ENCODE measurements at regions not wholly inside any gene's neighbourhood (a gene's known extent, or its start where the extent isn't known, plus 50 kb on each side); places are given as distances from the start of the nearest gene placed in this dataset.

DNA sequence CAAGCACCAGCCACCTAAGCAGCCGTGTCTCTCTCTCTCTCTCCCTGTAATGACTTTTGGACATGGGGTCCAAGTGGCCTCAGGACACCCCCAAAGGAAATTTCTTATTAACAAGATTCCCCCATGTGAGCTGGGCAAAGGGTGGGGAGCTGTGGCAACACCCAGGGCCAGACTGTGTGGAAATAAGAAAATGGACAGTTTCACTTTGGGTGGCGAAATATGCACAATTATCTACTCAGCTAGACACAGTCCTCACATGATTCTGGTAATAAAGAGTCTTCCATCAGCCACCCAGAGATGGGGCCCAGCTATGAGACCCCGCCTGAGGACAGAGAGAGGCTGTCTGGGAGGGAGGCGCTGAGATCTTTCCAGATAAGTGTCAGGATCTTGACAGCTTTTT is 96.8 kb upstream of the TPM1 start:
- Histone ChIP-seq H3K4me3 (ENCODE audit: low read length) (no peak overlapping the region), H3K9me2 (ENCODE audit: insufficient read depth, low read length) (no peaks in the 10 kb centered on the region), H3K27me3 (ENCODE audit: insufficient read depth, low read depth, low read length) (no peaks in the 10 kb centered on the region), H3K4me2 (ENCODE audit: low read length) (no peak overlapping the region), H4K20me1 (ENCODE audit: insufficient read depth) (no peaks in the 10 kb centered on the region), H3K79me2 (replicated peaks; ENCODE audit: insufficient read depth, low read length) (no peaks in the 10 kb centered on the region), H3K36me3 (ENCODE audit: insufficient read depth, low read length) (no peaks in the 10 kb centered on the region), H3K9ac (ENCODE audit: low read length) (no peak overlapping the region), H3K9me3 (ENCODE audit: low read length) (no peaks in the 10 kb centered on the region), H2AFZ (ENCODE audit: low read depth, low read length) (no peak overlapping the region), H3F3A (ENCODE audit: insufficient read depth, low read length, poor library complexity, severe bottlenecking) (no peaks in the 10 kb centered on the region), H3K27ac (ENCODE audit: low read length) (no peak overlapping the region)
- TF ChIP-seq, protein P1, sequence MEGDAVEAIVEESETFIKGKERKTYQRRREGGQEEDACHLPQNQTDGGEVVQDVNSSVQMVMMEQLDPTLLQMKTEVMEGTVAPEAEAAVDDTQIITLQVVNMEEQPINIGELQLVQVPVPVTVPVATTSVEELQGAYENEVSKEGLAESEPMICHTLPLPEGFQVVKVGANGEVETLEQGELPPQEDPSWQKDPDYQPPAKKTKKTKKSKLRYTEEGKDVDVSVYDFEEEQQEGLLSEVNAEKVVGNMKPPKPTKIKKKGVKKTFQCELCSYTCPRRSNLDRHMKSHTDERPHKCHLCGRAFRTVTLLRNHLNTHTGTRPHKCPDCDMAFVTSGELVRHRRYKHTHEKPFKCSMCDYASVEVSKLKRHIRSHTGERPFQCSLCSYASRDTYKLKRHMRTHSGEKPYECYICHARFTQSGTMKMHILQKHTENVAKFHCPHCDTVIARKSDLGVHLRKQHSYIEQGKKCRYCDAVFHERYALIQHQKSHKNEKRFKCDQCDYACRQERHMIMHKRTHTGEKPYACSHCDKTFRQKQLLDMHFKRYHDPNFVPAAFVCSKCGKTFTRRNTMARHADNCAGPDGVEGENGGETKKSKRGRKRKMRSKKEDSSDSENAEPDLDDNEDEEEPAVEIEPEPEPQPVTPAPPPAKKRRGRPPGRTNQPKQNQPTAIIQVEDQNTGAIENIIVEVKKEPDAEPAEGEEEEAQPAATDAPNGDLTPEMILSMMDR (IDR thresholded peaks at IDR 0.05; ENCODE audit: poor library complexity, severe bottlenecking), result no peak
- no peak for TF ChIP-seq SMC3 (conservative IDR thresholded peaks at IDR 0.05; ENCODE audit: poor library complexity)
- TF ChIP-seq RAD21 (conservative IDR thresholded peaks at IDR 0.05), result no peak
- TF ChIP-seq EP300 (conservative IDR thresholded peaks at IDR 0.05; ENCODE audit: poor library complexity, severe bottlenecking), result no peak
- no peak for TF ChIP-seq EZH2 (IDR thresholded peaks at IDR 0.05; ENCODE audit: borderline replicate concordance, insufficient read depth, low read length, poor library complexity, severe bottlenecking)
- no peak for TF ChIP-seq TAF1 (IDR thresholded peaks at IDR 0.05; ENCODE audit: low read depth)
- TF ChIP-seq, protein P2, sequence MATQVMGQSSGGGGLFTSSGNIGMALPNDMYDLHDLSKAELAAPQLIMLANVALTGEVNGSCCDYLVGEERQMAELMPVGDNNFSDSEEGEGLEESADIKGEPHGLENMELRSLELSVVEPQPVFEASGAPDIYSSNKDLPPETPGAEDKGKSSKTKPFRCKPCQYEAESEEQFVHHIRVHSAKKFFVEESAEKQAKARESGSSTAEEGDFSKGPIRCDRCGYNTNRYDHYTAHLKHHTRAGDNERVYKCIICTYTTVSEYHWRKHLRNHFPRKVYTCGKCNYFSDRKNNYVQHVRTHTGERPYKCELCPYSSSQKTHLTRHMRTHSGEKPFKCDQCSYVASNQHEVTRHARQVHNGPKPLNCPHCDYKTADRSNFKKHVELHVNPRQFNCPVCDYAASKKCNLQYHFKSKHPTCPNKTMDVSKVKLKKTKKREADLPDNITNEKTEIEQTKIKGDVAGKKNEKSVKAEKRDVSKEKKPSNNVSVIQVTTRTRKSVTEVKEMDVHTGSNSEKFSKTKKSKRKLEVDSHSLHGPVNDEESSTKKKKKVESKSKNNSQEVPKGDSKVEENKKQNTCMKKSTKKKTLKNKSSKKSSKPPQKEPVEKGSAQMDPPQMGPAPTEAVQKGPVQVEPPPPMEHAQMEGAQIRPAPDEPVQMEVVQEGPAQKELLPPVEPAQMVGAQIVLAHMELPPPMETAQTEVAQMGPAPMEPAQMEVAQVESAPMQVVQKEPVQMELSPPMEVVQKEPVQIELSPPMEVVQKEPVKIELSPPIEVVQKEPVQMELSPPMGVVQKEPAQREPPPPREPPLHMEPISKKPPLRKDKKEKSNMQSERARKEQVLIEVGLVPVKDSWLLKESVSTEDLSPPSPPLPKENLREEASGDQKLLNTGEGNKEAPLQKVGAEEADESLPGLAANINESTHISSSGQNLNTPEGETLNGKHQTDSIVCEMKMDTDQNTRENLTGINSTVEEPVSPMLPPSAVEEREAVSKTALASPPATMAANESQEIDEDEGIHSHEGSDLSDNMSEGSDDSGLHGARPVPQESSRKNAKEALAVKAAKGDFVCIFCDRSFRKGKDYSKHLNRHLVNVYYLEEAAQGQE (IDR thresholded peaks at IDR 0.05; ENCODE audit: borderline replicate concordance), result no peak
- no peak for TF ChIP-seq MXI1 (conservative IDR thresholded peaks at IDR 0.05; ENCODE audit: poor library complexity, severe bottlenecking)
- no peak for TF ChIP-seq POLR2AphosphoS5 (IDR thresholded peaks at IDR 0.05)

GRCh38 chr15:62946940-62947339 is 95.6 kb upstream of the TPM1 start:
- no peak for TF ChIP-seq SMC3 (conservative IDR thresholded peaks at IDR 0.05; ENCODE audit: poor library complexity)
- TF ChIP-seq RAD21 (conservative IDR thresholded peaks at IDR 0.05), result no peak
- no peak for TF ChIP-seq MXI1 (conservative IDR thresholded peaks at IDR 0.05; ENCODE audit: poor library complexity, severe bottlenecking)
- TF ChIP-seq, protein P2 (IDR thresholded peaks at IDR 0.05; ENCODE audit: borderline replicate concordance), result no peak
- no peak for TF ChIP-seq POLR2AphosphoS5 (IDR thresholded peaks at IDR 0.05)
- TF ChIP-seq, protein P1 (IDR thresholded peaks at IDR 0.05; ENCODE audit: poor library complexity, severe bottlenecking), result no peak
- TF ChIP-seq EP300 (conservative IDR thresholded peaks at IDR 0.05; ENCODE audit: poor library complexity, severe bottlenecking), result no peak
- TF ChIP-seq TAF1 (IDR thresholded peaks at IDR 0.05; ENCODE audit: low read depth), result no peak
- TF ChIP-seq EZH2 (IDR thresholded peaks at IDR 0.05; ENCODE audit: borderline replicate concordance, insufficient read depth, low read length, poor library complexity, severe bottlenecking), result no peak

More at GRCh38 chr15:62946940-62947339, 95.6 kb upstream of the TPM1 start:
- Histone ChIP-seq H3K9ac (ENCODE audit: low read length) (no peak overlapping the region), H3K4me3 (ENCODE audit: low read length) (no peak overlapping the region), H3K27me3 (ENCODE audit: insufficient read depth, low read depth, low read length) (no peaks in the 10 kb centered on the region), H3K9me2 (ENCODE audit: insufficient read depth, low read length) (no peaks in the 10 kb centered on the region), H3K79me2 (replicated peaks; ENCODE audit: insufficient read depth, low read length) (no peaks in the 10 kb centered on the region), H3K4me2 (ENCODE audit: low read length) (no peak overlapping the region), H3F3A (ENCODE audit: insufficient read depth, low read length, poor library complexity, severe bottlenecking) (no peaks in the 10 kb centered on the region), H3K27ac (ENCODE audit: low read length) (no peak overlapping the region), H3K9me3 (ENCODE audit: low read length) (no peaks in the 10 kb centered on the region), H3K36me3 (ENCODE audit: insufficient read depth, low read length) (no peaks in the 10 kb centered on the region), H4K20me1 (ENCODE audit: insufficient read depth) (no peaks in the 10 kb centered on the region), H2AFZ (ENCODE audit: low read depth, low read length) (no peak overlapping the region)
